Osteocyte (in vitro differentiated cells): ENCODE measurements at regions not wholly inside any gene's neighbourhood (a gene's known extent, or its start where the extent isn't known, plus 50 kb on each side); places are given as distances from the start of the nearest gene placed in this dataset.

ENCODE experiments used
- DNase-seq: peaks from one replicate; pipeline ENCODE4 v3.0.0; 2021; ENCODE audit warnings: mixed read lengths; ENCODE audit not compliant: unreplicated experiment; ENCODE audit errors: extremely low spot score
- H3K27ac Mint-ChIP-seq: one replicate; pipeline ENCODE4 v1.8.0; 2021; ENCODE audit warnings: mild to moderate bottlenecking, mixed read lengths; ENCODE audit not compliant: unreplicated experiment
- H3K27me3 Mint-ChIP-seq: one replicate; pipeline ENCODE4 v1.8.0; 2021; ENCODE audit warnings: mixed read lengths; ENCODE audit not compliant: unreplicated experiment
- H3K36me3 Mint-ChIP-seq: one replicate; pipeline ENCODE4 v1.8.0; 2021; ENCODE audit warnings: mixed read lengths; ENCODE audit not compliant: unreplicated experiment
- H3K4me1 Mint-ChIP-seq: one replicate; pipeline ENCODE4 v1.8.0; 2021; ENCODE audit warnings: mixed read lengths; ENCODE audit not compliant: unreplicated experiment
- H3K4me3 Mint-ChIP-seq: one replicate; pipeline ENCODE4 v1.8.0; 2021; ENCODE audit warnings: mild to moderate bottlenecking, moderate library complexity, mixed read lengths; ENCODE audit not compliant: unreplicated experiment
- H3K9me3 Mint-ChIP-seq: one replicate; pipeline ENCODE4 v1.8.0; 2021; ENCODE audit warnings: mixed read lengths; ENCODE audit not compliant: unreplicated experiment
- CTCF ChIP-seq: fragments of 200-600 bp; sonication (generic); IDR thresholded peaks from 2 replicates; pipeline ENCODE4 v1.5.0; 2021; ENCODE audit warnings: antibody characterized with exemption, mild to moderate bottlenecking, moderate library complexity

GRCh38 chr5:27928060-27928459 is 889.7 kb upstream of the CDH9 start:
- DNase-seq, result no peak
- H3K27ac Mint-ChIP-seq, result no peak overlapping the region
- H3K4me3 Mint-ChIP-seq, result no peak overlapping the region
- no peaks in the 10 kb centered on the region for H3K4me1 Mint-ChIP-seq
- no peaks in the 10 kb centered on the region for H3K27me3 Mint-ChIP-seq
- H3K9me3 Mint-ChIP-seq, result no peaks in the 10 kb centered on the region
- TF ChIP-seq CTCF, result no peak
- no peaks in the 10 kb centered on the region for H3K36me3 Mint-ChIP-seq

- no peak for TF ChIP-seq CTCF
- H3K9me3 Mint-ChIP-seq, result peaks cover 6% of the 10 kb centered on the region
- DNase-seq, result no peak
- no peak overlapping the region for H3K27ac Mint-ChIP-seq
- peaks cover 1% of the 10 kb centered on the region for H3K4me1 Mint-ChIP-seq
- H3K27me3 Mint-ChIP-seq, result no peaks in the 10 kb centered on the region
- no peak overlapping the region for H3K4me3 Mint-ChIP-seq
- H3K36me3 Mint-ChIP-seq, result no peaks in the 10 kb centered on the region
Measured at GRCh38 chr5:27911216-27911615, 872.8 kb upstream of the CDH9 start.

- Mint-ChIP-seq H3K36me3 (no peaks in the 10 kb centered on the region), H3K4me1 (peaks cover 1% of the 10 kb centered on the region), H3K4me3 (no peak overlapping the region), H3K27ac (no peak overlapping the region), H3K9me3 (peaks cover 6% of the 10 kb centered on the region), H3K27me3 (no peaks in the 10 kb centered on the region)
- TF ChIP-seq CTCF, result no peak
- no peak for DNase-seq
Measured at GRCh38 chr5:27908341-27908740, 870.0 kb upstream of the CDH9 start.

GRCh38 chr5:27906931-27907601 is 868.7 kb upstream of the CDH9 start:
- H3K36me3 Mint-ChIP-seq, result no peaks in the 10 kb centered on the region
- peaks cover 9% of the 10 kb centered on the region for H3K9me3 Mint-ChIP-seq
- DNase-seq, result no peak

GRCh38 chr5:27906481-27906880 is 868.1 kb upstream of the CDH9 start:
- no peaks in the 10 kb centered on the region for H3K36me3 Mint-ChIP-seq
- H3K27ac Mint-ChIP-seq, result no peak overlapping the region
- no peaks in the 10 kb centered on the region for H3K27me3 Mint-ChIP-seq
- peaks cover 1% of the 10 kb centered on the region for H3K4me1 Mint-ChIP-seq
- peaks cover 11% of the 10 kb centered on the region for H3K9me3 Mint-ChIP-seq
- DNase-seq, result no peak
- no peak for TF ChIP-seq CTCF
- no peak overlapping the region for H3K4me3 Mint-ChIP-seq

More at GRCh38 chr5:27906931-27907601, 868.7 kb upstream of the CDH9 start:
- Mint-ChIP-seq H3K27ac (no peak overlapping the region), H3K4me1 (peaks cover 1% of the 10 kb centered on the region), H3K27me3 (no peaks in the 10 kb centered on the region), H3K4me3 (no peak overlapping the region)
- TF ChIP-seq CTCF, result no peak
